ENCODE measurements at regions not wholly inside any gene's neighbourhood (a gene's known extent, or its start where the extent isn't known, plus 50 kb on each side); places are given as distances from the start of the nearest gene placed in this dataset.

- no peak for TF ChIP-seq CTCF (conservative IDR thresholded peaks at IDR 0.05; ENCODE audit: low read depth, low read length)
- DNase-seq (ENCODE audit: low read depth), result no peak
- peak overlapping the region; percentile 59 for H3K4me3 ChIP-seq (ENCODE audit: low read depth, low read length)
Observed at GRCh38 chr9:6703898-6704639, 53.7 kb upstream of the KDM4C start.

- no peak for DNase-seq (ENCODE audit: low read depth)
- H3K4me3 ChIP-seq (ENCODE audit: low read depth, low read length), result no peak overlapping the region
- TF ChIP-seq CTCF (conservative IDR thresholded peaks at IDR 0.05; ENCODE audit: low read depth, low read length), result no peak
Observed at GRCh38 chr9:6702707-6703106, 55.1 kb upstream of the KDM4C start.

GRCh38 chr9:6696178-6696577, 50.6 kb upstream of the GLDC start:
- no peak for DNase-seq (ENCODE audit: low read depth)
- TF ChIP-seq CTCF (conservative IDR thresholded peaks at IDR 0.05; ENCODE audit: low read depth, low read length), result no peak
- H3K4me3 ChIP-seq (ENCODE audit: low read depth, low read length), result no peak overlapping the region

- no peak overlapping the region for H3K4me3 ChIP-seq (ENCODE audit: low read depth, low read length)
- no peak for DNase-seq (ENCODE audit: low read depth)
- no peak for TF ChIP-seq CTCF (conservative IDR thresholded peaks at IDR 0.05; ENCODE audit: low read depth, low read length)
Observed at GRCh38 chr9:6695121-6695814, 49.7 kb upstream of the GLDC start.
